HG02798 (cell line): ENCODE measurements at regions not wholly inside any gene's neighbourhood (a gene's known extent, or its start where the extent isn't known, plus 50 kb on each side); places are given as distances from the start of the nearest gene placed in this dataset.
"Not testable (repeated sequence)": the region's sequence is repeated elsewhere in the genome, so short reads cannot be mapped to it uniquely, and the experiment has no call there.

ENCODE experiments used
- ATAC-seq: cut with Tn5 transposase; IDR thresholded peaks from one replicate; pipeline ENCODE4 v1.9.1; 2021; ENCODE audit warnings: mild to moderate bottlenecking; ENCODE audit not compliant: unreplicated experiment, poor library complexity

GRCh38 chr15:21357056-21357455, 83.2 kb downstream of the POTEB3 start:
- not testable (repeated sequence) for ATAC-seq

DNA sequence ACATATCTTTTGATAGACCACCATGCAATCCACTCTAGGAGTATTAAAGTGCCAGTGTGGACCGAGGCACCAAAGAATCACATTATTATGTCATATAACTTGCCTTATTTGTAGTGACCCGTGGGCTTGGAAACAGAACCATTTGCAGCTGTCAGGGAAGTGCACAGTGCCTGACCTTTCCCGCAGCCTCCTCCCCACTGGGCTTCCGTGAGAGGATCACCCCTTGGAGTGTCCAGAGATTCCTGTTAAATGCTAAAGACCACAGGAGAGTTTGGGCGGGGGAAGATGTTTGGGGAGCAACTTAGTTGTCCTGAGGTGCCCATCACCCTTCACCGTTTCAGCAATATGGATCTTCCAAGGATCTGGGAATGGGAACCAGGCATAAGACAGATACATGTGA, 84.4 kb downstream of the POTEB3 start:
- ATAC-seq: not testable (repeated sequence)

DNA sequence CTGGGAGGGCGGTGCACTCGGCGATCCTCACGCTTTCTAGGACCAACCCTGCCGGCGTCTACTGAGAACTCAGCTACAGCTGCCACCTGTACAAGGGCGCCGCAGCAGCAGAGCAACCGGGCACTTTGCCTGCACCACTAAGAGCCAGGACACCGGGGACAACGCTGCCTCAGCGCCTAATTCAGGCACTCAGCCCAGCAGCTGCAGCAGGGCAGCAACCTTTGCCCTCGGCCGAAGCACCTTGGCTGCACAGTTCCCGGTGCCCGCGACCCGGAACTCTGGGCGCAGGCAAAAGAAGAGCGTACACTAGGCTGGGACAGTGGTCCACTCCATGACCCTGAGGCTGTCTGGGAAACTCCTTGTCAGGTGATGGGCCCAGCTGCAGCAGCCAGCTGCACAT, 85.7 kb downstream of the POTEB3 start:
- ATAC-seq: not testable (repeated sequence)

DNA sequence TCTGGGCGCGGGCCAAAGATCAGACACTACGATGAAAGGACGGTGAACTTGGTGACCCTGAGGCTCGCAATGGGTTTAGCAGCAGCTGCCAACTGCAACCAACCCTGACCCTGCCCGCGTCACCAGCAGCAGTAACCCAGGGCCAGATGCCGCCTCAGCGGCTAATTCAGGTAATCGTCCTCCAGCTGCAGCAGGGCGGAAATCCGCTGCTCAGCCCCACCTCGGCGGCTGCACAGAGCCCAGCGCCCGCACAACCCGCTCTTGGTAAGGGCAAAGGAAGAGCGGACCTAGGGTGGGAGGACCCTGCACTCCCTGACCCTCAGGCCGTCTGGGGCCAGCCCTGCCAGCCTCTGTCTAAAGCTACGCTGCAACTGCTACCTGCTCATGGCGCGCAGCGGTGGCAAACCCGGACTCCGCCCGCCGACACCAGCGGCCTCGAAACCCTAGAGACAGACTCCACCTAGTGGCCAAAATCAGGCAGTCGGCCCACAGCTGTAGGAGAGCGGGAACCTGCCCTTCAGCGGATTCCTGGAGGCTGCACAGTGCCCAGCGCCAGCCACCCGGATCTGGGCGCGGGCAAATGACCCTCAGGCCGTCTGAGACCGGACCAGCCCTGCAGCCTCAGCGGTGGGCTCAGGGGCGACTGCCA, 87.5 kb downstream of the POTEB3 start:
- not testable (repeated sequence) for ATAC-seq

GRCh38 chr15:21344960-21345359, 95.3 kb downstream of the POTEB3 start:
- not testable (repeated sequence) for ATAC-seq

DNA sequence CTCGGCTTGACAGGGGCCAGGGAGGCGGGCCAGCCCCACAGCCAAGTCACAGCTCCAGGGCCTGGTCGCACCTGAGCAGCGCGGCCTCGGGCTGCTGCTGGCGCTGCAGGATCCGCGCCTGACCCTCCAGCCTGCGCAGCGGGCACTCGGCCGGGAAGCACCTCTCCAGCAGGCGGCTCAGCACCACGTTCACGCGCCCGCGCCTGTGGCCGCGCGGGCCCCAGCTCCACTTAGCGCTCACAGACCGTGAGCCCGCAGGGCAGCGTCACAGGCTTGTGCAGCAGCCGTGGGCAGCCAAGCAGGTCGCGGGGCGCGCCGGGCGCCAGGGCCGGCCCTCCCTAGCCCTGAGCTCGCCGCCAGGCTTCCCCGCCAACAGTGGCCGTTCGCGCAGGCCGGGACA, 95.8 kb downstream of the POTEB3 start:
- not testable (repeated sequence) for ATAC-seq

DNA sequence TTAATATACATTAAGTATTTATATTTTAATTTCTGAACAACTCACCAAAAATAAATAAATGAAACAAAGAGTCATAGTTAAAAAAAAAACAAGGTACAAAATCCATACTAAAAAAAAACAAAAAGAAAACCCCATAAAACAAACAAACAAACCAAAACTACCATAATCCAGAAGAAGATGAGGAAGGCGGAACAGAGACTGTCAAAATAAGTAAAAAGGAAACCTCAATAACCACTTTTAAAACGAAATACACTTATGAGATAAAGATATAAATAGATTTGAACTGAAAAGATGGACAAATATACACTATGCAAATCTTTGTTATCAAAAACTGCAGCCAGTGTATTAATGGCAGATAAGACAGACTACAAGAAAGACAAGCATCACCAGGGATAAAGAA, 103.3 kb downstream of the POTEB3 start:
- not testable (repeated sequence) for ATAC-seq

GRCh38 chr15:21324720-21325460, 115.4 kb downstream of the POTEB3 start:
- ATAC-seq: not testable (repeated sequence)

- peak; percentile 65 for ATAC-seq
Observed at GRCh38 chr15:21284353-21284752, 155.9 kb downstream of the POTEB3 start.

DNA sequence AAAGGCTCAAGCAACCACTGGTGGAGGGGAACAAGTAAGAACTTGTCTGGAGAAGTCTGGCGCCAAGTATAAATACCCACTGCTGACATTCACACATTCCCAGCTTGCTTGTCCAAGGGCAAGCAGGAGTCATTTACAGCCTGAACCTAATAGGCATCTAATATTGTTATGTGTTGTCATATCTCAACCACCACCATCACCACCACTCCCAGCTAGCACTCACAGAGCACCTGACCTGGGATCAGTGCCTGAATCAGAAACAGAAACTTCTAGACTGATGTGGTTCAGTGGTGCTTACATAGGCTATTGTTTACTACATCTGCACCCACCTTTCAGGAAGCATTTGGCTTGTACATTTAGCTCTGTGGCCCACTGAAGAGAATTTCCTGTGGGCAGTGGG, 157.1 kb downstream of the POTEB3 start:
- ATAC-seq: peak; percentile 89

- not testable (repeated sequence) for ATAC-seq
Observed at GRCh38 chr15:21280272-21280671, 160.0 kb downstream of the POTEB3 start.

GRCh38 chr15:21272176-21272982, 167.9 kb downstream of the POTEB3 start:
- ATAC-seq: peak; percentile 50

- ATAC-seq: no peak
Observed at GRCh38 chr15:21271566-21271965, 168.7 kb downstream of the POTEB3 start.

GRCh38 chr15:21270474-21270873, 169.8 kb downstream of the POTEB3 start:
- ATAC-seq: no peak

DNA sequence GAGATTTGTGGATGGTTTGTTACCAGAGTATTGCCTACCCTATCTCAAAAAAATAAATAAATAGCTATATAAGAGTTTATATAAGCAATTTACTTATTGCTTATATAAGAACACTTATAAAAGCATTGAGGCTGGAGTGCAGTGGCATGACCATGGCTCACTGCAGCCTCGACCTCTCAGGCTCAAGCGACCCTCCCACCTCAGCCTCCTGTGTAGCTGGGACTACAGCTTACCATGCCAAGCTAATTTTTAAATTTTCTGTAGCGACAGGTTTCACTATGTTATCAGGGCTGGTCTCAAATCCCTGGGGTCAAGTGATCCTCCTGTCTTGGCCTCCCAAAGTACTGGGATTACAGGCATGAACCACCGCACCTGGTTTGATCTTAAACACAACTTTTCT, 170.6 kb downstream of the POTEB3 start:
- ATAC-seq: not testable (repeated sequence)

DNA sequence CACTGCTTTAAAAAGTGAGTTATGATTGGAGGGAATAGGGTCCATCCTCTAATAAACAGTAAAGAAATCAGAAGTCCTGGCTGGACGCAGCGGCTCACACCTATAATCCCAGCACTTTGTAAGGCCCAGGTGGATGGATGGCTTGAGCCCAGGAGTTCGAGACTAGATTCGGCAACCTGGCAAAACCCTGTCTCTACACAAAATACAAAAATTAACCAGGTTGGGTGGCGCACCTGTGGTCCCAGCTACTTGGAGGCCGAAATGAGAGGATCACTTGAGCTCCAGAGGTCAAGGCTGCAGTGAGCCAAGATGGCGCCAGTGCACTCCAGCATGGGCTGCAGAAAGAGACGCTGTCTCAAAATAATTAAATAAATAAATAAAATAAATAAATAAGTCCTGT, 171.2 kb downstream of the POTEB3 start:
- no peak for ATAC-seq

DNA sequence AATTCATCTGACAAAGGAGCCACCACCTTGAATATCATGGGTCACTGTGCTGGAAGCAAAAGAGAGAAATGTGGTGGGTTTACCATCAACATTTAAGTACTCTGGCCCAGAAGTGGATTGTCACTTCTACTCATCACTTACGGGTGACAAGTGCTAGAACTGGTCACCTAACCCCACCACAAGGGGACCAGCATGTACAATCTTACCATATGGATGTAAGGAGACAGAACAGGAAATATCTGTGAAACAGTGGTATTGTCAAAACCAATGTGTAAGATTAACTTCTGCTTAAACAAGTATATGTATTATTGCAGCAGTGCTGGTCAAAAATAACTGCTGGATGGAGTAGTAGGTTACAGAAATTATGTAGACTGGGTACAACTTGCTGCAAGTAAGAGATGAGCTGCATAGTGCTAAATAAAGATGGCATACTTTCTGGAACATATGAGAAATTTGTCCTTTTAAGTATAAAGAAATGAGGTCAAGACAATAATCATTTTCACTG, 171.8 kb downstream of the POTEB3 start:
- ATAC-seq: no peak

DNA sequence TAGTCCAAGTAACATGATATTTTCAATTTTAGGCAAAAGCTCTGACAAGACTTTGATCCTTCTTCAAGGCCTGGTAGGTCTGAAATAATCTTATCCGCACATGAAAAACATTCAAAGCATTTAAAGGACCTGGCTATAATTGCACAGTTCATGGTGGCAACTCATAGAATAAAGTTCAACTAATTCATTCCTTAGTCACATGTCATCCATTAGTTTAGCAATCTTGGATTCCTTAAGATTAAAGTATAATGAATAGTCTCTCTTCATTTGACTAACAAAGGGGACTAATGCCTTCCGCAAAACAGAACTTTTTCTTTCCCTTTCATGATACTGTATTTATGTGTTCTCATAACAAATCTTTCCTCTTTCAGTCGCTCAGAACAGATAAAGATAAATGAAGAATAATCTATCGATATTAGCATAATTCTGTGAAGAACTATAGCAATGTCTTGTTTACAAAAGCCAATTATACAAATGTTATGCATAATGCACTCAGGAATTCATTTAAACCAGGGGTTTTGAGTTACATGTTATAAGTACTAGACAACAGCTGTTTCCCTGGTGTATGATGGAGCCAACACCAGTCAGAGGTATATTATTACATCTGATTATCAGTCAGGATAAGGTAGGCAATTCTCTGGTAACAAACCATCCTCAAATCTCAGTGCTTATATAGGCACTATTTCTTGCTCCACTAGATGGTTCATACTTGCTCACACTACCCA, 172.5 kb downstream of the POTEB3 start:
- ATAC-seq: no peak

- ATAC-seq: no peak
Observed at GRCh38 chr15:21267226-21267625, 173.1 kb downstream of the POTEB3 start.

GRCh38 chr15:21265628-21266027, 174.7 kb downstream of the POTEB3 start:
- not testable (repeated sequence) for ATAC-seq
